Keratinocyte (primary cell): ENCODE measurements at regions not wholly inside any gene's neighbourhood (a gene's known extent, or its start where the extent isn't known, plus 50 kb on each side); places are given as distances from the start of the nearest gene placed in this dataset.

Source experiments
- DNase-seq: peaks from one replicate; pipeline ENCODE4 v3.0.0-alpha.2; 2011; ENCODE audit warnings: low read depth, missing footprints, low spot score
- FAIRE-seq: peaks from 2 replicates; lab custom pipeline; 2011; peaks lifted over from hg19 to GRCh38; lab: Jason Lieb, UNC
- H2AFZ ChIP-seq: 2 replicates; pipeline ENCODE4 v1.6.0; 2012; ENCODE audit warnings: low read length, control low read depth, inconsistent platforms; ENCODE audit not compliant: control insufficient read depth
- H3K27ac ChIP-seq: 2 replicates; pipeline ENCODE4 v1.5.1; 2011; ENCODE audit warnings: low read length; ENCODE audit not compliant: control insufficient read depth, insufficient read depth
- H3K27me3 ChIP-seq: 3 replicates; pipeline ENCODE4 v1.6.0; 2011; ENCODE audit warnings: low read length; ENCODE audit not compliant: control insufficient read depth, insufficient read depth; ENCODE audit errors: extremely low read depth
- H3K36me3 ChIP-seq, 2 experiments: 2 replicates in 1 of 2; 3 replicates in 1 of 2; pipeline ENCODE4 v1.5.1; 2011; ENCODE audit warnings: low read length in 2 of 2, mild to moderate bottlenecking in 1 of 2; ENCODE audit not compliant: control insufficient read depth in 2 of 2, insufficient read depth in 2 of 2; ENCODE audit errors: extremely low read depth in 1 of 2
- H3K4me1 ChIP-seq: 3 replicates; pipeline ENCODE4 v1.5.1; 2011; ENCODE audit warnings: low read length; ENCODE audit not compliant: control insufficient read depth, insufficient read depth; ENCODE audit errors: extremely low read depth
- H3K4me2 ChIP-seq: 3 replicates; pipeline ENCODE4 v1.6.0; 2011; ENCODE audit warnings: low read depth, low read length; ENCODE audit not compliant: control insufficient read depth, insufficient read depth; ENCODE audit errors: extremely low read depth
- H3K4me3 ChIP-seq, 3 experiments: fragments of 200-600 bp in 1 of 3; sonication (generic) in 1 of 3; 2 replicates in 2 of 3; 3 replicates in 1 of 3; pipeline ENCODE4 v1.5.1; 2011 to 2016; ENCODE audit warnings: low read length in 3 of 3, mild to moderate bottlenecking in 3 of 3, control low read depth in 2 of 3, inconsistent platforms in 1 of 3, low read depth in 1 of 3, mixed read lengths in 1 of 3, mixed run types in 1 of 3, moderate library complexity in 1 of 3; ENCODE audit not compliant: control insufficient read depth in 2 of 3, insufficient read depth in 2 of 3; ENCODE audit errors: extremely low read depth in 1 of 3
- H3K79me2 ChIP-seq: 2 replicates; pipeline ENCODE4 v1.6.0; 2012; ENCODE audit warnings: low read length; ENCODE audit not compliant: control insufficient read depth, insufficient read depth
- H3K9ac ChIP-seq: 3 replicates; pipeline ENCODE4 v1.6.0; 2011; ENCODE audit warnings: low read length; ENCODE audit not compliant: control insufficient read depth, insufficient read depth; ENCODE audit errors: extremely low read depth
- H3K9me1 ChIP-seq: 3 replicates; pipeline ENCODE4 v1.6.0; 2011; ENCODE audit warnings: low read length; ENCODE audit not compliant: control insufficient read depth, insufficient read depth; ENCODE audit errors: extremely low read depth
- H3K9me3 ChIP-seq: 2 replicates; pipeline ENCODE4 v1.5.1; 2012; ENCODE audit warnings: low read depth, low read length; ENCODE audit not compliant: control insufficient read depth
- H4K20me1 ChIP-seq: 3 replicates; pipeline ENCODE4 v1.6.0; 2011; ENCODE audit warnings: low read length; ENCODE audit not compliant: control insufficient read depth, insufficient read depth; ENCODE audit errors: extremely low read depth
- CTCF ChIP-seq, 3 experiments: IDR thresholded peaks in 1 of 3; conservative IDR thresholded peaks in 1 of 3; optimal IDR thresholded peaks in 1 of 3; 2 replicates in 2 of 3; 3 replicates in 1 of 3; pipeline versions ENCODE3 to v1.5.1; 2011; ENCODE audit warnings: low read length in 3 of 3, mild to moderate bottlenecking in 3 of 3, moderate library complexity in 2 of 3, control low read depth in 1 of 3, inconsistent platforms in 1 of 3; ENCODE audit not compliant: insufficient read depth in 2 of 3; ENCODE audit errors: extremely low read depth in 1 of 3
- EZH2 ChIP-seq: IDR thresholded peaks from one replicate; pipeline ENCODE4 v1.6.1; 2012; ENCODE audit warnings: inconsistent platforms, mild to moderate bottlenecking, low read length, moderate library complexity
- dilution Hi-C: fragments of 300-500 bp; cut with MboI; formaldehyde crosslinking; loops from one replicate; pipeline ENCODE4 v1.7.0; 2020; ENCODE audit warnings: low sequenced_read_pairs; ENCODE audit not compliant: extremely low pct_ligation_motif_present

GRCh38 chr7:110051372-110051771 lies 1039.6 kb upstream of the LRRN3 start:
- Histone ChIP-seq H3K9me3 (no peaks in the 10 kb centered on the region), H3K4me3 (no peak overlapping the region), H4K20me1 (no peaks in the 10 kb centered on the region), H3K36me3 (no peaks in the 10 kb centered on the region), H3K4me1 (peaks cover 20% of the 10 kb centered on the region), H3K9ac (no peak overlapping the region), H3K27me3 (no peaks in the 10 kb centered on the region), H3K4me2 (peak overlapping the region; percentile 30), H2AFZ (peak overlapping the region; percentile 36), H3K79me2 (no peaks in the 10 kb centered on the region), H3K27ac (no peak overlapping the region), H3K9me1 (no peaks in the 10 kb centered on the region)
- dilution Hi-C loops: no loop called here
- DNase-seq (no peak), FAIRE-seq (peak; percentile 39)
- TF ChIP-seq EZH2 (no peak), CTCF (optimal IDR thresholded peaks at IDR 0.05 in 1 of 3, IDR thresholded peaks at IDR 0.05 in 1 of 3, conservative IDR thresholded peaks at IDR 0.05 in 1 of 3; ENCODE audit: extremely low read depth in 1 of 3, insufficient read depth in 2 of 3, low read length in 3 of 3) (no peak)

GRCh38 chr7:110056331-110056730 lies 1034.6 kb upstream of the LRRN3 start:
- Histone ChIP-seq H2AFZ (no peak overlapping the region), H3K4me1 (peaks cover under 1% of the 10 kb centered on the region), H3K4me3 (no peak overlapping the region), H3K9ac (no peak overlapping the region), H3K79me2 (no peaks in the 10 kb centered on the region), H3K4me2 (no peak overlapping the region), H3K36me3 (no peaks in the 10 kb centered on the region), H3K9me1 (no peaks in the 10 kb centered on the region), H3K27ac (no peak overlapping the region), H3K27me3 (no peaks in the 10 kb centered on the region), H4K20me1 (no peaks in the 10 kb centered on the region), H3K9me3 (no peaks in the 10 kb centered on the region)
- TF ChIP-seq EZH2: no peak
- no peak for TF ChIP-seq CTCF (optimal IDR thresholded peaks at IDR 0.05 in 1 of 3, IDR thresholded peaks at IDR 0.05 in 1 of 3, conservative IDR thresholded peaks at IDR 0.05 in 1 of 3; ENCODE audit: extremely low read depth in 1 of 3, insufficient read depth in 2 of 3, low read length in 3 of 3)
- FAIRE-seq (no peak), DNase-seq (no peak)
- dilution Hi-C loops: no loop called here
